ENCODE measurements at regions not wholly inside any gene's neighbourhood (a gene's known extent, or its start where the extent isn't known, plus 50 kb on each side); places are given as distances from the start of the nearest gene placed in this dataset.

DNA sequence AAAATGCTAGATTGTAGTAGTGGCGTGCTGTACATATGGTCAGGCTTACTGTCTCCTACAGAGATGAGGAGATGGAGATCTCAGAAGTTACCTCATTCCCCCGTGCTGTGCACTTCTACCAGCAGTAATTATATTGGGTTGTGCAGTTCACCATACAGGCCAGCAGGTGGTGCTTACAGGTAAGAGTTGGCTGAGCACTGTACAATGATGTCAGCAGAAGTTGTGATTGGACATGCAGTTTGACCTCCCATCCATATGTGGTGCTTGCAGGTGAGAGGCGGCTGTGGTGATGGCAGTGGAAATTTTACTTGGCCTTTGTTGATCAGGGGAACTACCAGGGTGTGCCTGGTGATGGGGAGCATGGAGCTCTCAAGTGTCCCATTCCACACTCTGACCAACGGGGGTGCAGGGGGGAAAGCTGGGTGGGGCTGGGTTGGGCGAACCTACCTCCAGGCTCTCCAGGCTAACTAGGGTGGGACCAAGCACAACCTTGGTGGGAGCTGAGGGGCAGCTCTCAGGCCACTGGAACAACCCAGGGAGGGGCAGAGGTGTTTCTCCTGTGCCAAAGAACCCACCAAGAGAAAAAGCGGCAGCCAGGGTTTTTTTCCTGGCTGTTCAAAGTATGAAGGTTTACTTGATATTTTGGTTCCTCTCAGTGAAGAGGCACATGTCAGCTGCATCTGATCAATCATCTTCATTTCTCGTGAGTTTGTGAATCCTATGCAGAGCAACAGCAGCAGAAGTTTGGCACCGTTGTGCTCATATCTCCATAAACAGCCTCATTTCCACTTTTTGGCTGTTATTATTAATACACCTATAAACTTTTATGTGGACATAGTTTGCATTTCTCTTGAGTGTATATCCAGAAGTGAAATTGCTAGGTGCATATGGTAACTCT, 73.8 kb upstream of the FREM3 start:
- in situ Hi-C loops (cut with HindIII; ENCODE audit: low sequenced_read_pairs), result no loop called here
- H3K4me3 ChIP-seq (ENCODE audit: low read depth, low read length), result no peak overlapping the region
- TF ChIP-seq, protein P1, sequence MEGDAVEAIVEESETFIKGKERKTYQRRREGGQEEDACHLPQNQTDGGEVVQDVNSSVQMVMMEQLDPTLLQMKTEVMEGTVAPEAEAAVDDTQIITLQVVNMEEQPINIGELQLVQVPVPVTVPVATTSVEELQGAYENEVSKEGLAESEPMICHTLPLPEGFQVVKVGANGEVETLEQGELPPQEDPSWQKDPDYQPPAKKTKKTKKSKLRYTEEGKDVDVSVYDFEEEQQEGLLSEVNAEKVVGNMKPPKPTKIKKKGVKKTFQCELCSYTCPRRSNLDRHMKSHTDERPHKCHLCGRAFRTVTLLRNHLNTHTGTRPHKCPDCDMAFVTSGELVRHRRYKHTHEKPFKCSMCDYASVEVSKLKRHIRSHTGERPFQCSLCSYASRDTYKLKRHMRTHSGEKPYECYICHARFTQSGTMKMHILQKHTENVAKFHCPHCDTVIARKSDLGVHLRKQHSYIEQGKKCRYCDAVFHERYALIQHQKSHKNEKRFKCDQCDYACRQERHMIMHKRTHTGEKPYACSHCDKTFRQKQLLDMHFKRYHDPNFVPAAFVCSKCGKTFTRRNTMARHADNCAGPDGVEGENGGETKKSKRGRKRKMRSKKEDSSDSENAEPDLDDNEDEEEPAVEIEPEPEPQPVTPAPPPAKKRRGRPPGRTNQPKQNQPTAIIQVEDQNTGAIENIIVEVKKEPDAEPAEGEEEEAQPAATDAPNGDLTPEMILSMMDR (IDR thresholded peaks at IDR 0.05; ENCODE audit: low read depth, low read length), result peak; percentile 70
- DNase-seq (ENCODE audit: low read depth, low spot score), result peak; percentile 38

DNA sequence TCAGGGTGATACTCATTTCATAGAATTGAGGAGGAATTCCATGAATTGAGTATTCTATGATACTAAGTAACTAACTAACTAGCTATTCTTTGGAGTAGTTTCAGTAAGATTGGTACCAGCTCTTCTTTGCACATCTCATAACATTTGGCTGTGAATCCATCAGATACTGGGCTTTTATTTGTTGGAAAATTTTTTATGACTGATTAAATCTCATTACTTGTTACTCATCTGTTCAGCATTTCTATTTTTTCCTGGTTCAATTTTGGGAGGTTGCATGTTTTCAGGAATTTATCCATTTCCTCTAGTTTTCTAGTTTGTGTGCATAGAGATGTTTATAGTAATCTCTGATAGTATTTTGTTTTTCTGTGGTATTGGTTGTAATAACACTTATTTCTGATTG, 70.8 kb upstream of the FREM3 start:
- no peak overlapping the region for H3K4me3 ChIP-seq (ENCODE audit: low read depth, low read length)
- DNase-seq (ENCODE audit: low read depth, low spot score), result no peak
- TF ChIP-seq, protein P1 (IDR thresholded peaks at IDR 0.05; ENCODE audit: low read depth, low read length), result no peak
- in situ Hi-C loops (cut with HindIII; ENCODE audit: low sequenced_read_pairs), result no loop called here

DNA sequence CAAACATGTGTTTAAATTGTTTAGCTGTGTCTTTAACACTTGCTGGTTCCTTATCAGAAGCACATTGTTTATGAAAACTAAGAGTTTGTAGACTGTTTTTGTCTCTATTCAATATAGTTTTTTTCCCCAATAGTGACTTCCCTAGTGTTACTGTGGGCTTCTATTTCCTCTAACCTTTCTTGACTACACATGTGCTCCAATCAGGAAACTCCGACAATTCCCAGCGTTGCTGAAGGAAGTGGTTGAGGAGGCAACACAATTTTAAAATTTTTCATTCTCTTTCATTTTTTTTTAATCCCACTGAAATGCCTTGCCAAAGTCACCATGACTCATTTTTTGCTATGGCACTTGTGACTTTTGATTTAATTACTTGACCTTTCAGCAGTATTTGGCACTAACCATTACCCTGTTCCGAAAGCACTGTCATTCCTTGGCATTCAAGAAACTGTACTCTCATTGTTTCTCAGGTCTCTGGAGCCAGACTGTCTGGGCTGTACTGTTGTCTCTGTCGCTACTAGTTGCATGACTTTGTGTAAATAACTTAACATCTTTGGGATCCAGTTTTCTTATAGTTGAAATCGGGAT, 67.6 kb upstream of the FREM3 start:
- in situ Hi-C loops (cut with HindIII; ENCODE audit: low sequenced_read_pairs), result no loop called here
- TF ChIP-seq, protein P1 (IDR thresholded peaks at IDR 0.05; ENCODE audit: low read depth, low read length), result no peak
- DNase-seq (ENCODE audit: low read depth, low spot score), result peak; percentile 41
- no peak overlapping the region for H3K4me3 ChIP-seq (ENCODE audit: low read depth, low read length)

DNA sequence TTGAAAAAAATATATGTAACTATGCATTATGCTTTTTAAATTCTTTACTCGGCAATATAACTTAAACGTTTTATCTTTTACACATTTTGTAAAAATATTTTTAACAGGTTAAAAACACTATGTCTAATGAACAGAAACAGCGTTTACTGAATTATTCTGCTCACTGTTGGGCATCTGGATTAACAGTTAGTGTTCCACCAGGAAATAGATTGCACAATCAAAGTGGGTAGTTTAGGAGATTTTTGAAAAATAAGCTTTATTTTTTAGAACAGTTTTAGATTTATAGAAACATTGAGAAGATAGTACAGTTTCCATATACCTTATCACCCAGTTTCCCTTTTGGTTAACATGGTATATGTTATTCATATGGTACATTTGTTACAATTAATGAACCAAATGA, 63.1 kb upstream of the FREM3 start:
- H3K4me3 ChIP-seq (ENCODE audit: low read depth, low read length), result no peak overlapping the region
- DNase-seq (ENCODE audit: low read depth, low spot score), result no peak
- in situ Hi-C loops (cut with HindIII; ENCODE audit: low sequenced_read_pairs), result no loop called here
- TF ChIP-seq, protein P1 (IDR thresholded peaks at IDR 0.05; ENCODE audit: low read depth, low read length), result no peak

DNA sequence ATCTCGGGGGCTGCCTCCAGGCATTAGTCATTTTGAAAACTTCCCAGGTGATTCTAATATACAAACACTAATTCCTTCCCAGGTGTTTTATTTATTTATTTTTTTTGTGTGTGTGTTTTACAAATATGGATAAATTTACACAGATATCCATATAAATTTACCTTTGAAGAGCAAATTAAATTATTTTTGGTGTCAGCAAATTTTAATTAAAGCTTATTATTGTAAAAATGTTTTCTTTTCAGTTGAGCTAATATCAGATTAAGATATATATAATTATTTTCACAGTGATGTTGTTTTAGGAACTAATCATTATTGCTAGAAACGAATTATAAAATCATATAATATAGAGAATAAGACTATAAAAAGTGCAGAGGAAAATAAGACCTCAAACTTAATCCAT, 62.0 kb upstream of the FREM3 start:
- H3K4me3 ChIP-seq (ENCODE audit: low read depth, low read length), result no peak overlapping the region
- DNase-seq (ENCODE audit: low read depth, low spot score), result no peak
- in situ Hi-C loops (cut with HindIII; ENCODE audit: low sequenced_read_pairs), result no loop called here
- TF ChIP-seq, protein P1 (IDR thresholded peaks at IDR 0.05; ENCODE audit: low read depth, low read length), result no peak
